ENCODE measurements at regions not wholly inside any gene's neighbourhood (a gene's known extent, or its start where the extent isn't known, plus 50 kb on each side); places are given as distances from the start of the nearest gene placed in this dataset.

DNA sequence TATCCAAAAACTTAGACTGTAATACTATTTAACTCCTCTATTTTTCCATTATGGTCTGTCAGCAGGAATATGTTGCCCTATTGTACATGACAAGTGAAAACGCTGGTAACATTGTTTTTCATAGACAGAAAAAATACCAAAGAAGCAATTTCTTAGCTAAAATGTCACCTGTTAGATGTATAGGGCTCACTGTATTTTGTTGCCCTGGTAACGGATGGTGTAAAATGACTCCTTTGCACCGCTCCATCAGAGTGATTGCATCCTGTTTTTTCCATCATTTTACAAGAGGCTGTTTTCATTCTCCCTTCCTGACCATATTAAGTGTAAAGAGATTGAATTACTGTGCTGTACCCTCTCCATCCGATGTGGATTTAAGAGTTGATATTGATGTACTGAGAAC lies 460.1 kb upstream of the TLE4 start:
- no peak for ATAC-seq (ENCODE audit: low read depth)
- intact Hi-C loops (cut with micrococcal nuclease), result no loop called here
- Mint-ChIP-seq H3K4me3 (no peak overlapping the region), H3K4me1 (no peaks in the 10 kb centered on the region), H3K9me3 (peaks cover 10% of the 10 kb centered on the region), H3K27ac (no peak overlapping the region), H3K36me3 (ENCODE audit: low read depth) (no peaks in the 10 kb centered on the region), H3K27me3 (no peaks in the 10 kb centered on the region)
- DNase-seq, result no peak
- CTCF ChIA-PET, result no interaction called here
- TF ChIP-seq, protein P1, sequence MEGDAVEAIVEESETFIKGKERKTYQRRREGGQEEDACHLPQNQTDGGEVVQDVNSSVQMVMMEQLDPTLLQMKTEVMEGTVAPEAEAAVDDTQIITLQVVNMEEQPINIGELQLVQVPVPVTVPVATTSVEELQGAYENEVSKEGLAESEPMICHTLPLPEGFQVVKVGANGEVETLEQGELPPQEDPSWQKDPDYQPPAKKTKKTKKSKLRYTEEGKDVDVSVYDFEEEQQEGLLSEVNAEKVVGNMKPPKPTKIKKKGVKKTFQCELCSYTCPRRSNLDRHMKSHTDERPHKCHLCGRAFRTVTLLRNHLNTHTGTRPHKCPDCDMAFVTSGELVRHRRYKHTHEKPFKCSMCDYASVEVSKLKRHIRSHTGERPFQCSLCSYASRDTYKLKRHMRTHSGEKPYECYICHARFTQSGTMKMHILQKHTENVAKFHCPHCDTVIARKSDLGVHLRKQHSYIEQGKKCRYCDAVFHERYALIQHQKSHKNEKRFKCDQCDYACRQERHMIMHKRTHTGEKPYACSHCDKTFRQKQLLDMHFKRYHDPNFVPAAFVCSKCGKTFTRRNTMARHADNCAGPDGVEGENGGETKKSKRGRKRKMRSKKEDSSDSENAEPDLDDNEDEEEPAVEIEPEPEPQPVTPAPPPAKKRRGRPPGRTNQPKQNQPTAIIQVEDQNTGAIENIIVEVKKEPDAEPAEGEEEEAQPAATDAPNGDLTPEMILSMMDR (IDR thresholded peaks at IDR 0.05), result no peak
- POLR2A ChIA-PET, result no interaction called here

GRCh38 chr9:79115176-79115575 lies 456.6 kb upstream of the TLE4 start:
- Mint-ChIP-seq H3K27me3 (no peaks in the 10 kb centered on the region), H3K36me3 (ENCODE audit: low read depth) (no peaks in the 10 kb centered on the region), H3K4me3 (no peak overlapping the region), H3K4me1 (no peaks in the 10 kb centered on the region), H3K27ac (no peak overlapping the region), H3K9me3 (no peaks in the 10 kb centered on the region)
- TF ChIP-seq, protein P1 (IDR thresholded peaks at IDR 0.05), result no peak
- ChIA-PET POLR2A (no interaction called here), CTCF (no interaction called here)
- intact Hi-C loops (cut with micrococcal nuclease), result no loop called here
- ATAC-seq (ENCODE audit: low read depth) (no peak), DNase-seq (no peak)

GRCh38 chr9:79116041-79116440 lies 455.7 kb upstream of the TLE4 start:
- H3K4me3 Mint-ChIP-seq, result no peak overlapping the region
- H3K9me3 Mint-ChIP-seq, result no peaks in the 10 kb centered on the region
- intact Hi-C loops (cut with micrococcal nuclease), result no loop called here
- no peak for ATAC-seq (ENCODE audit: low read depth)
- no peak for DNase-seq
- H3K36me3 Mint-ChIP-seq (ENCODE audit: low read depth), result no peaks in the 10 kb centered on the region
- CTCF ChIA-PET, result no interaction called here
- H3K4me1 Mint-ChIP-seq, result no peaks in the 10 kb centered on the region
- POLR2A ChIA-PET, result no interaction called here
- no peak overlapping the region for H3K27ac Mint-ChIP-seq
- H3K27me3 Mint-ChIP-seq, result no peaks in the 10 kb centered on the region
- TF ChIP-seq, protein P1 (IDR thresholded peaks at IDR 0.05), result no peak

DNA sequence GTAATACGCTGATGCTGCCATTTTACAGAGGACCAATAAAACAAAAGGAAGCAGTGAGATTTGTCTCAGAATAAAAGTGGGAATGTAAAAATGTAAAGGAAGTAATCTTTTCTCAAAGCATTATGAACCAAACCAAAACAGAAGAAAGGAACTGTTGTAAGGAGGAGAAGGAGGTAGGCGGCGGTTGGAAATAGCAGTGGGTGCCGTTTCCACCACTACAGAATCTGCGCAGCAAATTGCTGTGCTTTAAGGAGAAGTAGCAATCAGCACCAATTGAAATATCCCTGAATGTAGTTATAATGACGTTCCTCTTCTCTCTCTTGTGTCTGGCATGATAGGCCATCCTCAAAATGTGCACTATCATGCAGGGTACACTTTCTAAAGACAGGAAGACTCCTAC lies 455.1 kb upstream of the TLE4 start:
- TF ChIP-seq, protein P1 (IDR thresholded peaks at IDR 0.05), result no peak
- DNase-seq, result no peak
- POLR2A ChIA-PET, result no interaction called here
- Mint-ChIP-seq H3K4me1 (no peaks in the 10 kb centered on the region), H3K27me3 (no peaks in the 10 kb centered on the region), H3K9me3 (no peaks in the 10 kb centered on the region), H3K4me3 (no peak overlapping the region), H3K27ac (no peak overlapping the region), H3K36me3 (ENCODE audit: low read depth) (no peaks in the 10 kb centered on the region)
- CTCF ChIA-PET, result no interaction called here
- ATAC-seq (ENCODE audit: low read depth), result no peak
- intact Hi-C loops (cut with micrococcal nuclease), result no loop called here

- H3K4me1 Mint-ChIP-seq, result no peaks in the 10 kb centered on the region
- TF ChIP-seq, protein P1 (IDR thresholded peaks at IDR 0.05), result no peak
- DNase-seq (no peak), ATAC-seq (ENCODE audit: low read depth) (no peak)
- no peak overlapping the region for H3K4me3 Mint-ChIP-seq
- H3K9me3 Mint-ChIP-seq, result no peaks in the 10 kb centered on the region
- no peaks in the 10 kb centered on the region for H3K36me3 Mint-ChIP-seq (ENCODE audit: low read depth)
- H3K27me3 Mint-ChIP-seq, result no peaks in the 10 kb centered on the region
- intact Hi-C loops (cut with micrococcal nuclease), result no loop called here
- ChIA-PET POLR2A (no interaction called here), CTCF (no interaction called here)
- H3K27ac Mint-ChIP-seq, result no peak overlapping the region
These were observed 451.2 kb upstream of the TLE4 start for GRCh38 chr9:79120533-79120932.
